Neuron (in vitro differentiated cells): ENCODE measurements at regions not wholly inside any gene's neighbourhood (a gene's known extent, or its start where the extent isn't known, plus 50 kb on each side); places are given as distances from the start of the nearest gene placed in this dataset.
A peak's percentile ranks its signal among the peaks of the same experiment; 100 is the strongest.

ENCODE experiments used
- H2AFZ ChIP-seq: one replicate; pipeline ENCODE4 v1.6.1; 2013; ENCODE audit warnings: low read depth, mild to moderate bottlenecking, inconsistent platforms, low read length, moderate library complexity
- H3K27me3 ChIP-seq: one replicate; pipeline ENCODE4 v1.6.1; 2013; ENCODE audit warnings: low read length; ENCODE audit not compliant: insufficient read depth
- H3K36me3 ChIP-seq: one replicate; pipeline ENCODE4 v1.6.1; 2013; ENCODE audit warnings: low read length; ENCODE audit not compliant: insufficient read depth
- H3K4me1 ChIP-seq: one replicate; pipeline ENCODE4 v1.6.1; 2013; ENCODE audit warnings: low read length; ENCODE audit not compliant: insufficient read depth
- H3K4me3 ChIP-seq: 2 replicates; pipeline ENCODE4 v1.5.1; 2013; ENCODE audit warnings: mild to moderate bottlenecking, low read length, moderate library complexity
- H3K9me3 ChIP-seq: one replicate; pipeline ENCODE4 v1.6.1; 2013; ENCODE audit warnings: low read length

DNA sequence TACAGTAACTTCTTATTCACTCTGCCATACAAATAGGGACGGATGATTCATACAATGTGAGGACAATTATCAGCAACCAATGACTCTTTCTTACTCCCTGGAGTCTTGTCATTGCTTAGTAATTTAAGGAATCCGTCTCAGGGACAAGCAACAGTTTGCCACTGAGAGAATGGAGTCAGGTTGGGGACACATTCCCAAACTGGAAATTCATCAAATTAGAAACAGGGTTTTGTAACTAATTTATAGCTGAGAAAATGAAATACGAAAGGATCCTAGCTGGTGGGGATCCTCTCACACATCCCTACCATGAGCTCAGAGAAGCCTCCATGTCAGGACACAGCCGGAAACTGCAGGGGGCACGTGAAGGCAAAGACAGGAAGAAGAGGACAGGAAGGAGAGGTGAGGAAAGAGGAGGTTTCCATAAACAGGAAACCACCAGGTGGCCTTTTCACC is 50.4 kb upstream of the KDR start:
- H3K4me3 ChIP-seq: no peak overlapping the region
- H3K4me1 ChIP-seq: peaks cover 31% of the 10 kb centered on the region
- H3K36me3 ChIP-seq: no peaks in the 10 kb centered on the region
- H3K27me3 ChIP-seq: no peaks in the 10 kb centered on the region
- H2AFZ ChIP-seq: no peak overlapping the region
- no peaks in the 10 kb centered on the region for H3K9me3 ChIP-seq

DNA sequence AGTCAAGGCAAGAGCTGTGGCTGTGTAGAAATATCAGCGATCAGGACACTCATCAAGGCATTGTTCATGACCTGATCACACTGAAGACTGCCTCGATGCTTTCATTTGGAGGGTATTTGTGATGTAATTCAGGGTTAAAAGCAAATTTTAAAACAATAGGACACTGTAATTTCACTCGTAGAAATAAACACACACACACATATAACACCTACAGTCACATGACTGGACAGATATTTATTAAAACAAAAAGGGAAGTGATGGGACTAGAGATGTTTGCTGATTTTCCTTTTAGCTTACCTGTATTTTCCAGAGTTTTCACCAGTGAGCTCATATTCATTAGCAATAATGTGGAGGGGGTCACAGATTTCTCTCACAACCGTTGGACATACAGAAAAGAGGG is 51.1 kb upstream of the KDR start:
- Histone ChIP-seq H3K27me3 (no peaks in the 10 kb centered on the region), H3K9me3 (no peaks in the 10 kb centered on the region), H2AFZ (no peak overlapping the region), H3K4me1 (peaks cover 38% of the 10 kb centered on the region), H3K36me3 (no peaks in the 10 kb centered on the region), H3K4me3 (no peak overlapping the region)

DNA sequence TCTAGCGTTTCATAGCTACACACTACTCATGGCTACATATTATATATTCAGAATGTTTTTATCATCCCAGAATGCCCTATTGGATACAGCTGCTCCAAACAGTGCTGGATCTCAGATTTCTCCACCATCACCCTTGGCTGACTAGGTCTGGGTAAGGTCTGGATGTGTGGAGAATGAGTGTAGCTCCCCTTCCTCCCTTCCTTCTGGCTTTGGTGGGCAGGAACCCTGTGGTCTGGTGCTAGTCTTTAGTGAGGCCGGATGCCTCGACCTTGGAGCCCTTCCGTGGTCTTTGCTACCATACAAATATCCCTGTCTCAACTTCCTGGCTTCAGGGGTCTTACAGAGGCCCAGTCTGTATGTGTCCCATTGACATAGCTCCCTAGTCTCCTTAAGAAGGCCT is 52.1 kb upstream of the KDR start:
- no peaks in the 10 kb centered on the region for H3K9me3 ChIP-seq
- H3K4me1 ChIP-seq: peaks cover 36% of the 10 kb centered on the region
- no peak overlapping the region for H2AFZ ChIP-seq

DNA sequence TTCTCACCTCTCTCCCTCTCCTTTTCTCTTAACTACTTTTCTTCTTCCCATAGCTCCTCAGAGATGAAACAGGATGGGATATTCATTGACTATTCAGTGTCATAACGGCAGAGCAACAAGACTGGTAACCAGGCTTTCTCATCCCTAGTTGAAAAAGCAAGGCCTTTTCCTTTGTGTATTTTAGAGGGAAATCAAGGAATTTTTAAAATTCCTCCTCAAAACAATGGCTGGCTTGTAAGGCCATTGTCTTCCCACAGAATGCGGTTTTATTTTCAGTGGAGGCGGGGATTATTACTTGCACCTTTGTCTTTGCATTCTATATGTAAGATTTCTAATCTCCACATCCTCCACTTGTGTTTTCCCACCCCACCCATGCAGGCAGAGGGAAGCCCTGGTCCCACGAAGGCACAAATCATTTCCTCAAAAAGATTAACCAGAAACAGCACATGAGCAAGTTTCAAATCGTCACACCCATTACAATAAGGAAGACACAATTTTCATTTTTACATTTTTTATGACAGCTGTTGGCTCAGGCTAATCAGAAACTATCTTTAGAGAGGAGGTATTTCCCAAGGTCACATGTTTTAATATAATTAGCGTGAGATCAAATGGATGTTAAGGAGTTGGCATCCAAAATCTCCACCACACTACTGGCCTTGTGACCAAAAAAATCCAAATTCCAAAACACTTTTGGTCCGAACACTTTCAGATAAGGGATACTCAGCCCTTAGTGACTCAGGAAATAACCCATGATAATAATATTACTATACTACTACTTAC is 53.0 kb upstream of the KDR start:
- H3K27me3 ChIP-seq: no peaks in the 10 kb centered on the region
- H3K9me3 ChIP-seq: no peaks in the 10 kb centered on the region
- H2AFZ ChIP-seq: no peak overlapping the region
- peaks cover 27% of the 10 kb centered on the region for H3K4me1 ChIP-seq
- H3K36me3 ChIP-seq: no peaks in the 10 kb centered on the region
- H3K4me3 ChIP-seq: no peak overlapping the region

More for the DNA sequence above, 52.1 kb upstream of the KDR start:
- no peak overlapping the region for H3K4me3 ChIP-seq
- H3K27me3 ChIP-seq: no peaks in the 10 kb centered on the region
- H3K36me3 ChIP-seq: no peaks in the 10 kb centered on the region

DNA sequence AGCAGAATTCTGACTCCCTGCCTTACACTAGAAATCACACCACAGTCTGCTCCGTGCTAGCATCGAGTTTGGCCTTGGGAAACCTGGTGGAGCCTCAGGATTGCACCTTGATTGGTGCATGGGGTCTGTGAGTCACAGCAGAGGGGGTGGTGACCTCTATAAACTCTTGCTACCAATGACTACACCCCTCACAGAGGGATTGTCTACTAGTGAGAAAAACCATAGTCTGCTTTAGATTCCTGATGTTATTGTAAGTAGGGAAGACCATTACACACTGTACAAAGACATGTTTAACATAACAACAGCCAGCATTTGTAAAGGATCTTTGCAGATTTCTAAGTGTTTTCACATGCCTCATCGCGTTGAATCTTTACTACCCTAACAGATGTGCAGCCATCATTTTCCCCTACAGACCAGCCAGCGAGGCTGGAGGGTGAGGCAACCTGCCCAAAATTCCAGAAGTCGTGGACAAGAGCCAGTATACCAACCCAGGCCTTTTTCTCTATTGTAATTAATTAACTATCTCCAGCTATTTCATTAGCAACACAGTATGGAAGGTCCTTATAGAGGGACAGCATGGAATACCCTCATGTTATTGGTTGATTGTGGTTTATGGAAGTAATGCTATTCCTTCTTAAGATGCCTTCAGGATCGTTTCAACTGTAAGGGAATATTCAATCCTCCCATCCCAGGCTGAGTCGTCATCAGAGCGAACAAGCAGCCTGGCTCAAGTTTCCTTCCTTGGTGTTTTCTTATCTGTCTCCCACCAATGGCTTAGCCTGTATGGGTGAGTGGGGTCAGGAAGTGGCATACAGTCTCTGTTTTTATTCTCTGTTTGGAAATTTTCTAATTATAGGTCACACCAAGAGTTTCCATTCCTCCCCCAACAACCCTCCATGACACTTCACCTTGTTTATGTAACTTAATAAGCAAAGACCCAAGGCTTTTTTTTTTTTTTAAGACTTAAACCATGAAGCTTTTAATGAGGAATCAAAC is 55.9 kb upstream of the KDR start:
- no peak overlapping the region for H3K4me3 ChIP-seq
- H3K27me3 ChIP-seq: no peaks in the 10 kb centered on the region
- no peaks in the 10 kb centered on the region for H3K36me3 ChIP-seq
- peaks cover 23% of the 10 kb centered on the region for H3K4me1 ChIP-seq
- no peak overlapping the region for H2AFZ ChIP-seq
- H3K9me3 ChIP-seq: no peaks in the 10 kb centered on the region

DNA sequence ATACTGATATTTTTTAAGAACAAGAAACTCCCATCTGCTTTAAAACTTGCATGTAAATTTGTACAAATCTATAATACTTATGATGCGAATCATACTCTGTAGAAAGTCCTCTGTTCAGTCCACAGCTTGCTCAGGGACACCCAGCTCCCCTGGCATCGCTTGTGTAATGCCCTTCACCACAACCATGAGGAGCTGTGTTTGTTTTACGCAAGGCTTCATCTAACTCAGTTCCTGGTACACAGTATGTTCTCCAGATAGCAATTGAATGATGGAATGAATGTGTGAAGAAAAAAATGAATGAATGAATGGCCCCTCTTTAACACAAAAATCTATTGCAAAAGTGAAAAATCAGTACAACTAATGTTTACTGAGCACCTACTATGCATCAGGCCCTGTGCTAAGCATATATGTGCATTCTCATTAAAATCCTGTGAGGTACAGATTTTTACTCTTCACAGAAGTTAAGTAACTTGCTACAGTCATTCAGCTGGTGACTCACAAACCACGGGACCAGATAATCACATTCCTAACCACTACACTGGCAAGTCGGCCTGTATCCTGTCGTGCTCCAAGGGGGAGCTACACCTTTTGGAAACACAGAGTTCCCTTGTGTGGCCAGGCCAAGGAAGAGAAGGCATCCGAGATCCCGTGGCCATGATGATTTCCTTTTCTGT is 58.7 kb upstream of the KDR start:
- Histone ChIP-seq H3K27me3 (no peaks in the 10 kb centered on the region), H2AFZ (no peak overlapping the region), H3K36me3 (no peaks in the 10 kb centered on the region), H3K9me3 (no peaks in the 10 kb centered on the region), H3K4me3 (no peak overlapping the region), H3K4me1 (peaks cover 39% of the 10 kb centered on the region)

DNA sequence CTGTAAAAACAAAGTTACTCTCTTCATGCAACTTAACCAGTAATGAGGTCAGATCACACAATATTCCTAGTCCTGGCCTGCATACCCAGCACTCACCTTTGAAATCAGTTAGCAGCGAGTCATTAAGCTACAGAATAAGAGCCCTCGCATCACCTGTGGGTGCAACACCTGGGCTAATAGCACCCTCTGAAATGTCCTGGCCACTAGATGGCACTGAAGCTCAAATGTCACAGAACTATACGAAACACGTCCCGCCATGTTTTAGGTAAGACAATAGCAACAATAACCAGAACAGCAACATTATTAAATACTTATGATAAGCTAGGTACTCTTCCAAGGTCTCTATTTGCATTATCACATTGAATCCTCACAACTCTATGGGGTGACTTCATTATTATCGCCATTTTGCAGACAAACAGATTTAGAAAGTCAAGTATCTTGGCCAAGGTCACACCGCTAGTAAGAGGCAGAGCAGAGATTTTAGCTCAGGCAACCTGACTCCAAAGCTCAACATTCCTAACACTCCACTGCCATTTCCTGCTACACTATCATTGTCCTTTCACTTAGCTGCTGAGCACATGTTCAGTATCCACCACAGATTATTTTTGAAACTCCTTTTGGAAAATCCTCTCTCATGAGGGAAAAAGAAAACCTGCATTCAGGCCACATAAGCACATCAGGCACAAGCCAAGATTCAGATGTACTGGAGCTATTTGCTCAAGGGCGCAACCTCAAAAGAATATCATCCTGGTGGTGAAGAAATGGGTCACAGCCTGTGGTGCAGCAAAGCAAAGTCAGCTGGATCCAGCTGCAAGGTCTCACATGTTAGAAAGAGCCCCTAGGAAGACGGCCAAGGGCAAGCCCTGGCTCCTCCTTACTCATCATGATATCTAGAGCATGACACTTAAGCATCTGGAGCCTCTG is 59.5 kb upstream of the KDR start:
- no peak overlapping the region for H3K4me3 ChIP-seq
- peaks cover 39% of the 10 kb centered on the region for H3K4me1 ChIP-seq
- no peaks in the 10 kb centered on the region for H3K36me3 ChIP-seq
- H2AFZ ChIP-seq: no peak overlapping the region
- no peaks in the 10 kb centered on the region for H3K27me3 ChIP-seq
- no peaks in the 10 kb centered on the region for H3K9me3 ChIP-seq

DNA sequence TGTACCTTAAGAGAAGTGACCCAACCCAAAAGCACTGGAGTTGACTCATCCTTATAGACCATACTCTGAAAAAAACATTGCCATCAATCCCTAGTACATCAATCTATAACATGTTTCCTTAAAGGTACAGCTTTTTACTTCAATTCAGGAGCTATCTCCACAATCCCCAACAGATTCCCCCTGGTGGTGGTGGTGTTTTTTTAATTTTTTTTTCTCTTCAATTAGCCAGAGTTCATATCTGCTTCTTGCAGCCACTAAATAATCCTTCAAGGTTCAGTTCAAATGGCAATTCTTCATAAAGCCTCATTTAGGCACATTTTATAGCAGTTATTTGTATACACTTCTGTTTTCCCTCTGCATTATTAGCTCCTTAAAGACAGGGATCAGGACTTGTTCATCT is 60.7 kb upstream of the KDR start:
- H3K4me1 ChIP-seq: peaks cover 31% of the 10 kb centered on the region
- no peaks in the 10 kb centered on the region for H3K36me3 ChIP-seq
- no peaks in the 10 kb centered on the region for H3K27me3 ChIP-seq
- no peak overlapping the region for H3K4me3 ChIP-seq
- no peaks in the 10 kb centered on the region for H3K9me3 ChIP-seq
- peak overlapping the region; percentile 58 for H2AFZ ChIP-seq

DNA sequence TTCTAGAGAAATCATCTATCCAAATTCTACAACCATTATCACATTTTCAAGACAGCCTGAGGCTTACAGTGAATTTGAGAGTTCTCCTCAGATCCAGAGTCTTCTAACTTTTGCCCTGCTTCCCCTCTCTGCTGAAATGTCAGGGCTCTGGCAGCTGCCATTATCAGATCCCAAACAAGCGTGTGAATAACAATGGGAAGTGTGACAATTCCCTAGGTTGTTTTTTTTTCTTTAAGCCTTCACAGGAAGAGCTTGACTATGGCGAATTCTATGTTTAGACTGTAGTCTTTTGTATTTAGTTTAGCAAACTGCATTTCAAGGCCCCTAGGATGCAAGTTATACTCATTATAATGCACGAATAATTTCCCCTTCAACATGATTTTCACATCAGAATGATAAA is 61.3 kb upstream of the KDR start:
- no peaks in the 10 kb centered on the region for H3K27me3 ChIP-seq
- H3K9me3 ChIP-seq: no peaks in the 10 kb centered on the region
- peak overlapping the region; percentile 58 for H2AFZ ChIP-seq
- H3K36me3 ChIP-seq: no peaks in the 10 kb centered on the region
- H3K4me3 ChIP-seq: peak overlapping the region; percentile 19
- peaks cover 25% of the 10 kb centered on the region for H3K4me1 ChIP-seq

DNA sequence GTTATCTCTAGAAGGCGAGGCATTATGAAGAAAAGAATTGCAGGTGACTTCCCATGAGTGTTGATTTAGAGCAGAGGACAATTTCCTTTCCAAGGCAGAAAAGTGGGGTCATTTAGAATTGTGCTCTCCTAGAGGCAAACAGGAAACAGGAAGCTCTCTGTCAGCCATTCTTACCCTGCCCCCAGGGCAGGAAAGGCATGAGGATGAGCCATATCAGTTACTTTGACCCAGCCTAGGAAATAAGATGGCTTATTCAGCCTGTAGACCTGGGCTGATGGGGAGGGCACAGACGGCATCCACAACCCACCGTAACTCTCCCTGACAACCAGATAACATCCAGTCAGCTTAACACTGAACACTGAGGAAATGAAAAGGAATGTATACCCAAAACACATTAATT is 88.8 kb upstream of the KDR start:
- Histone ChIP-seq H2AFZ (no peak overlapping the region), H3K27me3 (no peaks in the 10 kb centered on the region), H3K9me3 (no peaks in the 10 kb centered on the region), H3K4me3 (no peak overlapping the region), H3K36me3 (no peaks in the 10 kb centered on the region), H3K4me1 (no peaks in the 10 kb centered on the region)

DNA sequence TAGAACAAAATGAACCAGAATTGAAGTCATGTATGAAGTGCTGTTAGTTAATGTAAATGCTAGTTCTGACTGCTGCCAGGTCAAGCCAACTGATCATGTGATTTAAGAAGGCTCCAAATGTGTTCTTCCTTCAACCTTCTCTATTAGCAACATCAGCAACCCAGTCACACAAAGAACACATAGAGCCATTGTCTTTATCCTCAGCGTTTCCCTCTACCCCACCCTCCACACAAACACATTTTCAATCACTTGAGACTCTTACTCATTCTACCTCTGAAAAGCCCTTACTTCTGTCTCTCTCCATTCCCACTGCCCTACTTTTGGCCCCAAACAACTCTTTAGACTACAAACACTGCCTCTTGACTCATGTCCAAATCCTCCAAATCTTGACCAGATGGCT is 89.7 kb upstream of the KDR start:
- no peak overlapping the region for H2AFZ ChIP-seq
- H3K36me3 ChIP-seq: no peaks in the 10 kb centered on the region
- H3K4me1 ChIP-seq: no peaks in the 10 kb centered on the region
- no peaks in the 10 kb centered on the region for H3K27me3 ChIP-seq
- H3K4me3 ChIP-seq: no peak overlapping the region
- H3K9me3 ChIP-seq: no peaks in the 10 kb centered on the region
